Natural killer cell (primary cell): ENCODE measurements at regions not wholly inside any gene's neighbourhood (a gene's known extent, or its start where the extent isn't known, plus 50 kb on each side); places are given as distances from the start of the nearest gene placed in this dataset.

ENCODE experiments used
- ATAC-seq, 3 donors: fragments of 150-1000 bp in 2 of 3; fragments of 200-7000 bp in 1 of 3; cut with Tn5 transposase; 1 replicate in 1 of 3; 2 replicates in 2 of 3; pipeline ENCODE4 v1.10.0; 2021; ENCODE audit warnings: mild to moderate bottlenecking in 2 of 3, moderate library complexity in 2 of 3
- DNase-seq, 2 donors: peaks; one replicate each; pipeline versions ENCODE4 v3.0.0 to v3.0.0-alpha.2; 2013 to 2021; ENCODE audit warnings: mixed read lengths in 1 of 2
- H3K27ac ChIP-seq: one replicate; pipeline ENCODE4 v1.5.1; 2013; ENCODE audit warnings: mild to moderate bottlenecking, low read length
- H3K27me3 ChIP-seq: one replicate; pipeline ENCODE4 v1.6.1; 2013; ENCODE audit warnings: low read length; ENCODE audit not compliant: control insufficient read depth, insufficient read depth
- H3K36me3 ChIP-seq: one replicate; pipeline ENCODE4 v1.6.1; 2013; ENCODE audit warnings: low read length; ENCODE audit not compliant: control insufficient read depth, insufficient read depth
- H3K4me1 ChIP-seq: one replicate; pipeline ENCODE4 v1.6.1; 2013; ENCODE audit warnings: low read length; ENCODE audit not compliant: control insufficient read depth, insufficient read depth
- H3K4me3 ChIP-seq: one replicate; pipeline ENCODE4 v1.5.1; 2013; ENCODE audit warnings: low read length
- H3K9me3 ChIP-seq: one replicate; pipeline ENCODE4 v1.6.1; 2013; ENCODE audit warnings: low read length; ENCODE audit not compliant: control insufficient read depth, insufficient read depth
- H3K27ac Mint-ChIP-seq, 2 donors: one replicate each; pipeline ENCODE4 v1.8.0; 2022; ENCODE audit warnings: mild to moderate bottlenecking in 2 of 2, mixed read lengths in 2 of 2, moderate library complexity in 1 of 2
- H3K27me3 Mint-ChIP-seq, 2 donors: one replicate each; pipeline ENCODE4 v1.8.0; 2022; ENCODE audit warnings: low read depth in 2 of 2, mixed read lengths in 2 of 2
- H3K36me3 Mint-ChIP-seq: one replicate; pipeline ENCODE4 v1.8.0; 2022; ENCODE audit warnings: mixed read lengths
- H3K4me1 Mint-ChIP-seq, 2 donors: one replicate each; pipeline ENCODE4 v1.8.0; 2022; ENCODE audit warnings: mixed read lengths in 2 of 2
- H3K4me3 Mint-ChIP-seq: one replicate; pipeline ENCODE4 v1.8.0; 2022; ENCODE audit warnings: mild to moderate bottlenecking, moderate library complexity, mixed read lengths
- H3K9me3 Mint-ChIP-seq, 2 donors: one replicate each; pipeline ENCODE4 v1.8.0; 2022; ENCODE audit warnings: mixed read lengths in 2 of 2
- CTCF ChIP-seq: fragments of 200-600 bp; IDR thresholded peaks from one replicate; pipeline ENCODE4 v1.8.0; 2022; ENCODE audit warnings: antibody characterized with exemption
- WGBS: methylation state at CpG from one replicate; pipeline ENCODE4 v1.1.7; 2013; ENCODE audit warnings: missing lambda C conversion rate; ENCODE audit not compliant: insufficient coverage; 5-methylcytosine and 5-hydroxymethylcytosine counted together
- intact Hi-C: fragments of 100-400 bp; cut with micrococcal nuclease; formaldehyde crosslinking; loops from one replicate; pipeline ENCODE4 v1.14.2; 2022

GRCh38 chr21:38599381-38599975, 101.2 kb upstream of the ERG start:
- no peaks in the 10 kb centered on the region for H3K36me3 ChIP-seq
- no peak overlapping the region for H3K4me3 ChIP-seq
- ATAC-seq: no peak
- no peak for TF ChIP-seq CTCF
- no peak overlapping the region for H3K27ac Mint-ChIP-seq
- no peak overlapping the region for H3K27ac ChIP-seq
- H3K27me3 Mint-ChIP-seq: peaks cover 10 to 14% of the 10 kb centered on the region in 2 donors
- no peaks in the 10 kb centered on the region for H3K9me3 Mint-ChIP-seq
- no peaks in the 10 kb centered on the region for H3K4me1 Mint-ChIP-seq
- no peaks in the 10 kb centered on the region for H3K9me3 ChIP-seq
- no peak for DNase-seq
- no peaks in the 10 kb centered on the region for H3K4me1 ChIP-seq
- H3K4me3 Mint-ChIP-seq: no peak overlapping the region
- no peaks in the 10 kb centered on the region for H3K27me3 ChIP-seq
- WGBS: 80% methylated on average over 7 of the region's 8 CpGs
- intact Hi-C loops: no loop called here
- no peaks in the 10 kb centered on the region for H3K36me3 Mint-ChIP-seq

- no peaks in the 10 kb centered on the region for H3K9me3 ChIP-seq
- Mint-ChIP-seq H3K4me1 (no peaks in the 10 kb centered on the region), H3K27me3 (peaks cover 4 to 8% of the 10 kb centered on the region in 2 donors), H3K27ac (no peak overlapping the region), H3K4me3 (no peak overlapping the region), H3K9me3 (no peaks in the 10 kb centered on the region), H3K36me3 (no peaks in the 10 kb centered on the region)
- intact Hi-C loops: no loop called here
- ATAC-seq (no peak), DNase-seq (no peak)
- H3K36me3 ChIP-seq: no peaks in the 10 kb centered on the region
- no peak overlapping the region for H3K27ac ChIP-seq
- no peaks in the 10 kb centered on the region for H3K4me1 ChIP-seq
- no peak overlapping the region for H3K4me3 ChIP-seq
- TF ChIP-seq CTCF: no peak
- no peaks in the 10 kb centered on the region for H3K27me3 ChIP-seq
- 92% methylated on average over 7 of the region's 7 CpGs for WGBS
These were observed 101.8 kb upstream of the ERG start for GRCh38 chr21:38600106-38600505.

GRCh38 chr21:38605236-38605635, 107.0 kb upstream of the ERG start:
- Mint-ChIP-seq H3K4me3 (no peak overlapping the region), H3K36me3 (no peaks in the 10 kb centered on the region), H3K27me3 (peaks cover 0 to 6% of the 10 kb centered on the region in 2 donors), H3K9me3 (no peaks in the 10 kb centered on the region), H3K27ac (no peak overlapping the region), H3K4me1 (no peaks in the 10 kb centered on the region)
- intact Hi-C loops: no loop called here
- no peak for TF ChIP-seq CTCF
- no peaks in the 10 kb centered on the region for H3K36me3 ChIP-seq
- no peak for DNase-seq
- no peak overlapping the region for H3K4me3 ChIP-seq
- WGBS: 87% methylated on average over 3 of the region's 3 CpGs
- no peak overlapping the region for H3K27ac ChIP-seq
- no peak for ATAC-seq
- no peaks in the 10 kb centered on the region for H3K9me3 ChIP-seq
- no peaks in the 10 kb centered on the region for H3K4me1 ChIP-seq
- H3K27me3 ChIP-seq: no peaks in the 10 kb centered on the region

- H3K4me3 Mint-ChIP-seq: no peak overlapping the region
- H3K4me3 ChIP-seq: no peak overlapping the region
- H3K27ac Mint-ChIP-seq: no peak overlapping the region
- 88% methylated on average over 2 of the region's 4 CpGs for WGBS
- H3K9me3 ChIP-seq: no peaks in the 10 kb centered on the region
- intact Hi-C loops: no loop called here
- no peaks in the 10 kb centered on the region for H3K9me3 Mint-ChIP-seq
- no peaks in the 10 kb centered on the region for H3K36me3 ChIP-seq
- H3K36me3 Mint-ChIP-seq: no peaks in the 10 kb centered on the region
- H3K27me3 Mint-ChIP-seq: peaks cover 7 to 16% of the 10 kb centered on the region in 2 donors
- H3K4me1 ChIP-seq: no peaks in the 10 kb centered on the region
- ATAC-seq (no peak), DNase-seq (no peak)
- no peaks in the 10 kb centered on the region for H3K4me1 Mint-ChIP-seq
- no peak for TF ChIP-seq CTCF
- no peak overlapping the region for H3K27ac ChIP-seq
- no peaks in the 10 kb centered on the region for H3K27me3 ChIP-seq
These were observed 111.3 kb upstream of the ERG start for GRCh38 chr21:38609580-38609979.
